Amygdala (tissue), 56 donors: ENCODE measurements at regions not wholly inside any gene's neighbourhood (a gene's known extent, or its start where the extent isn't known, plus 50 kb on each side); places are given as distances from the start of the nearest gene placed in this dataset.
"Not testable (repeated sequence)": the region's sequence is repeated elsewhere in the genome, so short reads cannot be mapped to it uniquely, and the experiment has no call there.

Experiments used
- DNase-seq, 56 donors: peaks; one replicate each; lab custom pipeline; 2025; lab: John Stamatoyannopoulos, UW

- DNase-seq = no peak
Observed at GRCh38 chr16:79996321-79996720, 395.8 kb upstream of the MAF start.

DNA sequence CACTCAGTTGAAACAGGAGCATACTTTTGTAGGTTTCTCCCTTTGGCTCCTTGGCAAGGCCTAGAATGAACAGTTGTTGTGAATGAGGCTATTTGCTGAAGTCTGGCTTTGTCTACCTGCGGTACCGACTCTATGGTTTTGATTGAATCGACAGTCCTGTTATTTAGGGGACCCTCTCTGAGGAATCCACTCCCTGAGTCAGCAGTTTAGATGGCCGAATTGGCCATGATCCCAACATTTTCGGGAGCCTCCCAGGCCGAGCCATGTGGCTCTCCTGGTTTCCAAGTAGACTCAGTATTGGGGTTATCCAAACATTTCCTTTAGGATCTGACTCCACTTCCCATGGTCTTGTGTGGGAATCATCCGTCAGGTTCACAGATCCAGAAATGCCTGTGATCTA is 394.8 kb upstream of the MAF start:
- no peak for DNase-seq

GRCh38 chr16:79994418-79994817 is 393.9 kb upstream of the MAF start:
- DNase-seq = peak in 47 of 56 donors; percentile 4 to 83 (median 42)

- DNase-seq = no peak
Observed at GRCh38 chr16:79993629-79994209, 393.2 kb upstream of the MAF start.

GRCh38 chr16:79991969-79992368 is 391.4 kb upstream of the MAF start:
- DNase-seq = no peak

- no peak for DNase-seq
Observed at GRCh38 chr16:79988721-79989220, 388.2 kb upstream of the MAF start.

- DNase-seq = no peak
Observed at GRCh38 chr16:79988089-79988488, 387.6 kb upstream of the MAF start.

- DNase-seq = no peak
Observed at GRCh38 chr16:79986352-79986751, 385.8 kb upstream of the MAF start.

GRCh38 chr16:79985606-79986005 is 385.1 kb upstream of the MAF start:
- no peak for DNase-seq

DNA sequence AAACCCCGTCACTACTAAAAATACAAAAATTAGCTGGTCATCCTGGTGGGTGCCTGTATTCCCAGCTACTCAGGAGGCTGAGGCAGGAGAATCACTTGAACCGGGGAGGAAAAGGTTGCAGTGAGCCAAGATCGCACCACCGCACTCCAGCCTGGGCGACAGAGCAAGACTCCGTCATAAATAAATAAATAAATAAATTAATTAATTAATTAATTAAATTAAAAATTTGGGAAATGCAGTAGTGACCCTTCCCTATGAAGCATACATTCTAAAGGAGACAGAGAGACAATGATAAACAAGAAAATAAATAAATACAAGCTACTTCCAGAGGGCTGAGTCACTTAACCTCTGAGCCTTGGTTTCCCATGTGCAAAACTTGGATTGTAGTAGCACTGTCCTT is 383.6 kb upstream of the MAF start:
- not testable (repeated sequence) for DNase-seq

DNA sequence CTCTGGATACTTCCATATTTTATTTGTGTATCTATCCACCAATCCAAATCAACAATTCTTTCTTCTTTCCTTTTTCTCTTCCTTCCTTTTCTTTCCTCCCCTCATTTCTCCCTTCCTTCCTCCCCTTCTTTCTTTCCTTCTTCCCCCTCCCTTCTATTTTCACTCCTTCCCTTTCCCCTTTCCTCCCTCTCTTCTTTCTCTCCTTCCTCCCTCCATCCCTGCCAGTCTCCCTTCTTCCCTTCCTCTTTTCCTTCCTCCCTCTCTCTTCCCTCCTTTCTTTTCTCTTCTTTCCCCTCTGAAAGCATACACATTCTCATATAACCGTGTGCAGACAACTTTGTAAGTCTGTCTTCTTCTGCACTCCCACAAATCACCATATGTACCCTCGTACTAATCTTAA is 382.3 kb upstream of the MAF start:
- DNase-seq = no peak

DNA sequence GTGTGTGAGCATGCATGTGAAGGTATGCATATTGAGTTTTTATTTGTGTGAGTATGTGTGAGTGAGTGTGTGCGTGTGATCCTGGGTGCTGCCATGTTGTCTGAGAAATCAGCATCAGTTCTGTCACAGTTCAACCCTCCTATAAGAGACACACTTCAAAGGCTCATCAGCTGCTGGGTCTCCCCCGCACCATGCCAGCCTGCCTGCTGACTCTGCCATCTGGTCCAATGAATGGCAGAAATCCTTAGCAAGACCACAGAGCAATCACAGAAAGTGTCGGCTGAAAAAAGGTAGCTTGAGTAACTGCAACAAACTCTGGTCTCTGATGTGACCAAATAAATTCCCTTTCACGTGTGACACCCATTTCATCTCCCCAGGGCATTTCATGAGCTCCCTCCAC is 381.8 kb upstream of the MAF start:
- peak in 15 of 56 donors; percentile 1 to 44 (median 11) for DNase-seq

DNA sequence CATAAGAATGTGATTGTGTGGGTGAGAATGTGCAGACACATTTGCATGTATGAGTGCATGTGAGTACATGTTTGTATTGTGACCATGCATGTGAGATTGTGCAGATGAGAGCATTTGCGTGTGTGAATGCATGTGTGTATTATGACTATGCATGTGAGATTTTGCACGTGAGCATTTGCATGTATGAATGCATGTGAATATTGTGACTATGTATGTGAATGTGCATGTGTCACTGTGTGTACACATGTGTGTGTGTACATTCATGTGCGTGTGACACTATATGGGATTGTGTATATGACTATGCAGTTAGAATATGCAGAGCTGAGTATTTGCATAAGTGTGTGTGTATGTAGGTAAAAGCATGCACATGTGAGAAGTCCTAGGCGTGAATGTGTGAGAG is 381.3 kb upstream of the MAF start:
- no peak for DNase-seq

DNA sequence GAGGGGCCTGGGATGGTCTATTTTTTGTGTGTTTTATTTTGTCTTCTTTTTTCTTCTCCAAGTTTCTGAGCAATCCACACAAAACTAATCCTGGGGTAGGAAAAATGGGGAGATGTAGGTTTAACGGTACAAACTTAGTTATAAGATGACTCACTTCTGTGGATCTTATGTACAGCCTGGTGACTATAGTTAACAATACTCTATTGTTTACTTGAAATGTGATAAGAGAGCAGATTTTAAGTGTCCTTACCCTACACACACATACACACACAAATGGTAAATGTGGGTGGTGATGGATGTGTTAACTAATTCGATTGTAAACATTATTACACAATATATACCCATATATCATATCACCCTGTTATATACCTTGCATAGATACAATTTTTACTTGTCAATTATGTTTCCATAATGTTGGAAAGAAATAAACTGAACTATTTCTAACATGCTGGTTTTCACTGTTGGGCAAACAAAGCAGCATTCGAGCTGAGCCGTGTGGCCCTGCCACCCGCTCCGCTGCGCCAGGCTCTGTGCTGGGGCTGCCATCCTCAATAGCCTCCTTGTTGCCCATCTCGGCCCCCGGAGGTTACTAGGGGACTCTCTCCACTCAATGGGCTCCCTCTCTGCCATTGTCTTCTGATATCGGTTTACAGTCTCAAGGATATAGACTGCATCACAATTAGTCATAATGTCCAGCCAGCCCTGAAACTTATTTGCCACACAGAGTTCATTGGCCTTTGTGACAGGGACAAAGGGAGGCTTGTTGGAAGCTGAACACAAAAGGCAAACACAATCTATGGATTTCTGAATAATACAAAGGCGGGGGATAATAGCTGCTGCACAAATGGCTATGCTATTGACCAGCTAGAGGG is 380.3 kb upstream of the MAF start:
- peak in 52 of 56 donors; percentile 8 to 88 (median 62) for DNase-seq

- no peak for DNase-seq
Observed at GRCh38 chr16:79977940-79978836, 377.7 kb upstream of the MAF start.

DNA sequence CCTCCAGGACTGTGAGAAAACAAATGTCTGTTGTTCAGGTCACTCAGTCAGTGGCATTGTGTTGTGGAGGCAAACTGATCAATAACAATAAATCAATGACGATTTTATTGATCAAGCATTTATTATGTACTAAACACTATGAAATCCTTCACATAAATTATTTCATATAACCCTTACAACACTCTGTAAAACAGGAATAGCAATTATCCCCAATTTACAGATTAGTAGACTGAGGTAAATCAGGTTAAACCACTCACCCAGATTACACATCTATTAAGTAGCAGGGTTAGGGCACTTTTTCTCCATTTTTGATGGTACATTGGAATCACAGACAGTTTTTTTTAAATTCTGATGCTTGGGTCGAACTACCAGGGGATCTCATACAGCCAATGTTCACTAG is 372.8 kb upstream of the MAF start:
- no peak for DNase-seq

- no peak for DNase-seq
Observed at GRCh38 chr16:79972053-79972704, 371.6 kb upstream of the MAF start.

DNA sequence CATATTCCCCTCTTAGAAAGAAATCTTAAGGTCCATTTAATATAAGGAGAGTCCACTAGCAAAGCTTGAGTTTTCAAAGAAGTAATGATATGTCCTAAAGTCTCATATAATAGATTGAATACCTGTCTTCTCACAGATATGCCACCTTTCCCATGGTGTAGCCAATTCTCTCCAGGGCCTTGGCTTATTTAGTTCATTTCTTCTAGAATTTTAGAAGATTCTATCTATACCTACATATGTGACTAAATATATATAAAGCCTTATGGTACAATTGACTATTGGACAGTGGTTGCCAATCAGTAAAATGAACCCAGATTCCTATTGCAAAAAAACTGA is 370.7 kb upstream of the MAF start:
- no peak for DNase-seq

DNA sequence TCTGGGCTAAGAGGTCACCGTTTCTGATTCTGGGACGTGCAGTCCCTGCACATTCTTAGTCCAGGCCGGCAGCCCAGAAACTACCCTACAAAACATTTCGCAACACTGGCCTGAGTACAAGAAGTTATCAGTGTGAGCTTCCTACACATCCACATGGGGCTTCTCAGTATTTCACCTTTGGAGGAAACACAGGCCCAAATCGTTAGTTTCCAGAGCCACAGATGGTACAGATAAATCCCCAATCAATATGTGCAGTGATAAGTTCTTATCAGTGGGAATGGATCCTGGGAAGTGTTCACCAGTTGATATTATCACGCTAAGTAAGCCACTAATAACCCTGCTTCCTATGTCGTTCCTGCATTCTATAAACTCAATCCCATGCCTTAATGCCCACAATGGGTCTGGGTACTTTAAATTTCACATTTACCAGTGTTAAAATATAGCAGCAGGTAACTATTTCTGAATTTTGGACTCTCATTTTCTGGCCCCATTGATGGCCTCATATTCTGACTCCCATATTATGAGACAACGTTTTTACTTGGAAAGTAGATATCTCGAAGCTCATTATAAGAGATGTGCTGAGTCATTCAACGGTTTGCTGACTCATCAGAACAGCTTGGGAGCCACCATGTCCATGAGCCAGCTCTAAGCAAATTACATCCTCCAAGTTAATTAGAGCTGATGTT is 370.2 kb upstream of the MAF start:
- no peak for DNase-seq

GRCh38 chr16:79970087-79970486 is 369.6 kb upstream of the MAF start:
- no peak for DNase-seq
